Peyer's patch (tissue), 4 donors: ENCODE measurements at regions not wholly inside any gene's neighbourhood (a gene's known extent, or its start where the extent isn't known, plus 50 kb on each side); places are given as distances from the start of the nearest gene placed in this dataset.

Experiments used
- CTCF ChIP-seq, 6 experiments: fragments of 450-650 bp in 4 of 6; fragments of 200-600 bp in 2 of 6; sonication (generic) in 1 of 6; IDR thresholded peaks; one replicate each; pipeline ENCODE4 v1.5.1; 2017 to 2019; ENCODE audit warnings: antibody characterized with exemption in 6 of 6, mild to moderate bottlenecking in 3 of 6, moderate library complexity in 1 of 6
- POLR2A ChIP-seq, 2 donors: fragments of 450-650 bp; IDR thresholded peaks; one replicate each; pipeline ENCODE4 v1.5.1; 2017; ENCODE audit warnings: antibody characterized with exemption in 2 of 2, mild to moderate bottlenecking in 2 of 2, moderate library complexity in 2 of 2

DNA sequence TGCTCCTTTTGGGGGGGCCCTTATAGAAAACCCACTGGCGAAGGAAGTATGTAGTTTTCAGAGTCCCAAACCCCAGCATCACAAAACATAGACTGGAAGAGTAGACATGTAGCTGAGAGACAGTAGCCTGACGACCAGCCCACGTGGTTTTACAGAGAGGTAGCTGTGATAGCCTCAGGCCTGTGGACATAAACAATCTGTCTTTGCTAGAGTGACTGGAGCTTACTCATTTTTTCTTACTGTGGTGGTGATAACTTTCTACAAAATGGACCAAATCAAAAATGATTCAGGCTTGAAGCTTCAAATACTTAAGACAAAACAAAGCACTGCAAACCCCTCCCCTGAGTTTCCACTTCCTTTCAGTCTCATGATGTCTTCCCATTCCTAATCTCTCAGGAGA, 497.0 kb downstream of the RWDD3 start:
- TF ChIP-seq CTCF (IDR thresholded peaks at IDR 0.05) (no peak), POLR2A (IDR thresholded peaks at IDR 0.05) (no peak)
